T-helper 17 cell (primary cell): ENCODE measurements at regions not wholly inside any gene's neighbourhood (a gene's known extent, or its start where the extent isn't known, plus 50 kb on each side); places are given as distances from the start of the nearest gene placed in this dataset.

Experiments used
- ATAC-seq: fragments of 150-1000 bp; cut with Tn5 transposase; 2 replicates; pipeline ENCODE4 v1.10.0; 2021; ENCODE audit warnings: mild to moderate bottlenecking, moderate library complexity
- DNase-seq, 3 donors: peaks; one replicate each; pipeline versions ENCODE4 v3.0.0 to v3.0.0-alpha.2; 2020 to 2021
- H3K9me3 ChIP-seq: one replicate; pipeline ENCODE4 v1.7.0; 2013; ENCODE audit warnings: low read length, mild to moderate bottlenecking; ENCODE audit not compliant: control insufficient read depth, poor library complexity, severe bottlenecking
- H3K27ac Mint-ChIP-seq: one replicate; pipeline ENCODE4 v1.8.0; 2022; ENCODE audit warnings: mild to moderate bottlenecking, moderate library complexity, mixed read lengths
- H3K27me3 Mint-ChIP-seq: one replicate; pipeline ENCODE4 v1.8.0; 2022; ENCODE audit warnings: mixed read lengths
- H3K36me3 Mint-ChIP-seq: one replicate; pipeline ENCODE4 v1.8.0; 2022; ENCODE audit warnings: low read depth, mixed read lengths
- H3K4me1 Mint-ChIP-seq: one replicate; pipeline ENCODE4 v1.8.0; 2022; ENCODE audit warnings: mild to moderate bottlenecking, mixed read lengths
- H3K4me3 Mint-ChIP-seq: one replicate; pipeline ENCODE4 v1.8.0; 2022; ENCODE audit warnings: mild to moderate bottlenecking, moderate library complexity, mixed read lengths

DNA sequence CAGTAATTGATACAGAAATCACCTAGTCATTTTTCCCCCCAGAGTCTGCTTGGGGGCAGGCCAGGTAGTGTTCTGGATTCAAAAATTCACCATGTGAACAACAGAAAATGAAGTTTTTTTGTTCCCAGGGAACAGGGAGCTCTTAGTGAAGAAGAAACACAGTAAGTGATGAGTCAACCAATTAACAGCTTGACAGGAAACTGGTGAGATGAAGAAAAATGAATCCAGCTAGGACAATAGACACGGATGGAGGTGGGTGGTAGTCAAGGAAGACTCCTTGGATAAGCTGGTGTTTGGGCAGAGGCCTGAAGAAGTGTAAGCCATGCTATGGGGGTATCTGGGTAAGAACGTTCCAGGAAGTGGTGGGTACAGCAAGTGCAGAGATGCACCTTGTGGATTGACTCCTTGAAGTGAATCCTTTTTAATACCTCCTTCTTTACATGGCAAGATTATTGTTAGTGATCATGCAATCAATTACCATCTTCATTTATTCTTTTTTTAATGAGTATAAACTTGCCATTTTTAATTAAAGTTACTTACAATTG is 339.9 kb upstream of the RGMA start:
- DNase-seq (no peak), ATAC-seq (no peak)
- H3K4me1 Mint-ChIP-seq: no peaks in the 10 kb centered on the region
- no peak overlapping the region for H3K4me3 Mint-ChIP-seq
- H3K27ac Mint-ChIP-seq: no peak overlapping the region
- peaks cover 22% of the 10 kb centered on the region for H3K27me3 Mint-ChIP-seq
- no peaks in the 10 kb centered on the region for H3K36me3 Mint-ChIP-seq
- no peaks in the 10 kb centered on the region for H3K9me3 ChIP-seq

DNA sequence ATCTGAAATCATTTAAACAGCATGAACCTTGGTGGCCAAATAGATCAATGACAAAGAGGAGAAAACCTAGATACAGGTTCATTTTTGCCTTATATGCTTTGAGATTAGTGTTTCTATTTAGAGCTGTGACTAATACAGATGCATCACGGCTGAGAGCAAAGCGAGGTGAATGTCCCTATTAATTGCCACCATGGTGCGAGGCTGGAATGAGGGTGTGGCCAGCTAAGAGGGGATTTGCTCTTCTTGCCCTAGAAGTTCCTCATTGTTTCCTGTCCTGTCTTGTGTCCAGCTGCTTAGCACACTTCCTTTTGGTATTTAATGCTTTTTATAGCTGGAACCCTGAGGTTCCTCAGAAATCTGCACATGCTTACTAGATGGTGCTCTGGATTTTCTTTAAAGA is 339.1 kb upstream of the RGMA start:
- no peaks in the 10 kb centered on the region for H3K9me3 ChIP-seq
- DNase-seq (no peak), ATAC-seq (no peak)
- H3K4me3 Mint-ChIP-seq: no peak overlapping the region
- H3K27me3 Mint-ChIP-seq: peaks cover 30% of the 10 kb centered on the region
- no peak overlapping the region for H3K27ac Mint-ChIP-seq
- no peaks in the 10 kb centered on the region for H3K4me1 Mint-ChIP-seq
- H3K36me3 Mint-ChIP-seq: no peaks in the 10 kb centered on the region

DNA sequence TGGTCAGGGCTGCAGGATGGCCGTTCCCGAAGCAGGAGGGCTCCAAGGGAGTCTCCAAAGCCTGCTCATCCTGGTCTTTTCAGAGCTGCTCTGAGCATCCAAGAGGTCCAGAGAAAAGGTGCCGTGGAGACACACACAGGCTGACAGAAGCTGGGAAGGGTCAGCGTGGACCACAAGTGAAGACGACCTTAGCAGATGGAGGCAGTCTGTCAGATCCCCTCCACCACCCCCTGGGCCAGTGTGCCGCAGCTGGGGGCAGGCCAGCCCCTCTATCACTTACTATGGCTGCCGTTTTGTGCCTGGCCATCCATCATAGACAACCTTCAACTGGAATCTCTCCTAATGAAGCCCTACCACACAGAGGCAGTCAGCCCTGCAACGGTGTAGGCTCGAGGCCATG is 335.1 kb upstream of the RGMA start:
- H3K27me3 Mint-ChIP-seq: peaks cover 42% of the 10 kb centered on the region
- no peaks in the 10 kb centered on the region for H3K4me1 Mint-ChIP-seq

DNA sequence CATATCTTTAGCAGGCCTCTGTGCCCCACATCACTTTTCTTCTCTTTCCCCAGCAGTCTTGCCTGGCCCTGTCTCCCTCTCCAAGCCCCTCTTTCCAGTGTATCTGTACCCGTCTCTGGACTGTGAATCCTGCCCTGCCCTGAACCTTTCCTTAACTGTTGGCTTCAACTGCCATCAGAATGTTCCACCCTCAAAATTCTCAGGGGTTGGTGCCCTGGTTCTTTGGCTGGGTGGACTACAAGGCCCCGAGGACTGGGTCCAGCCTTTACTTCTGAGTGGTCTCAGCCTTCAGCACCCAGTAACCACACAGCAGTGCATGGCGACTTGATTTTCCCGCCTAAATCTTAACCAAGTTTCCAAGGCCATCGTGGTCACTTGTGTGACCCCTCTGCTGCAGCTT is 333.5 kb upstream of the RGMA start:
- DNase-seq (no peak), ATAC-seq (no peak)
- H3K36me3 Mint-ChIP-seq: no peaks in the 10 kb centered on the region
- H3K4me3 Mint-ChIP-seq: no peak overlapping the region
- H3K9me3 ChIP-seq: no peaks in the 10 kb centered on the region
- H3K27ac Mint-ChIP-seq: no peak overlapping the region
- peaks cover 51% of the 10 kb centered on the region for H3K27me3 Mint-ChIP-seq
- H3K4me1 Mint-ChIP-seq: no peaks in the 10 kb centered on the region

More for the DNA sequence above, 335.1 kb upstream of the RGMA start:
- Mint-ChIP-seq H3K27ac (no peak overlapping the region), H3K4me3 (no peak overlapping the region), H3K36me3 (no peaks in the 10 kb centered on the region)
- H3K9me3 ChIP-seq: no peaks in the 10 kb centered on the region
- no peak for ATAC-seq
- no peak for DNase-seq

DNA sequence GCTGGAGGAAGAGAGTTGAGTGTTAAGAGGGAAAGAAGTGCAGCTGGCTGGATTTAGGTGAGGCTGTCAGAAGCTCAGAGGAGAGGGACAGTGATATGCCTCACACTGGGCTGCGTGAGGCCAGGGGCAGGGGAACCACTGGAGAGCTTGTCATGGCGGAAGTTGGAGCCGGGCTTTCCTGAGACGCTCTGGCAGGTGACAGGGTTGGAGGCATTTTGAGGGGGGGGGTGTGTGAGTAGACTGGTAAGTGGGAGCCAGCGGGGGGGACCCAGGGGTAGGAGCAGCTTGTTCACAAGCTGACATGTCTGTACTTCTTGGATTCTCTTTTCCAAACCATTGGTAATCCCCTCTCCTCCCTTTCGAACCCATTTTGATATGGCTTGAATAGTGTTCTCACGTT is 331.5 kb upstream of the RGMA start:
- peaks cover 40% of the 10 kb centered on the region for H3K27me3 Mint-ChIP-seq

DNA sequence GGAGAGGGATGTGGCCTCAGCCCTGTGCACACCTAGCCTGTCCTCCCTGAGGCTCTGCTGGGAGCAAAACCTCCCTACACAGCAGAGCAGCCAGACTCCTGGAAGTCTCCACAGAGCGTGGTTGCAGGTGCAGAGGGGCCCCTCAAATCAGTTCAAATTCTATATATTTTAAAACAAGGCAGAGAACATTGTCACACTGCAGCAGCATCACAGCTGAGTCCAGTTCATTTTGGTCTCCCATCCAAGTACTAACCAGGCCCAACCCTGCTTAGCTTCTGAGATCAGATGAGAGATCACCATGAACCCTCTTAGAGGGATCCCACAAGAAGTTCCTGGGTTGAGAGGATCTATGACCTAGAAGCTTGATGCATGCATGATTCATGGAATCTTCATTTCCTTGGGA is 331.0 kb upstream of the RGMA start:
- Mint-ChIP-seq H3K27ac (no peak overlapping the region), H3K4me1 (peaks cover 2% of the 10 kb centered on the region), H3K4me3 (no peak overlapping the region), H3K36me3 (no peaks in the 10 kb centered on the region), H3K27me3 (peaks cover 40% of the 10 kb centered on the region)
- DNase-seq: no peak
- no peaks in the 10 kb centered on the region for H3K9me3 ChIP-seq
- no peak for ATAC-seq

More for the DNA sequence above, 331.5 kb upstream of the RGMA start:
- no peaks in the 10 kb centered on the region for H3K9me3 ChIP-seq
- Mint-ChIP-seq H3K4me1 (peaks cover 2% of the 10 kb centered on the region), H3K27ac (no peak overlapping the region), H3K36me3 (no peaks in the 10 kb centered on the region), H3K4me3 (no peak overlapping the region)
- DNase-seq (no peak), ATAC-seq (no peak)

DNA sequence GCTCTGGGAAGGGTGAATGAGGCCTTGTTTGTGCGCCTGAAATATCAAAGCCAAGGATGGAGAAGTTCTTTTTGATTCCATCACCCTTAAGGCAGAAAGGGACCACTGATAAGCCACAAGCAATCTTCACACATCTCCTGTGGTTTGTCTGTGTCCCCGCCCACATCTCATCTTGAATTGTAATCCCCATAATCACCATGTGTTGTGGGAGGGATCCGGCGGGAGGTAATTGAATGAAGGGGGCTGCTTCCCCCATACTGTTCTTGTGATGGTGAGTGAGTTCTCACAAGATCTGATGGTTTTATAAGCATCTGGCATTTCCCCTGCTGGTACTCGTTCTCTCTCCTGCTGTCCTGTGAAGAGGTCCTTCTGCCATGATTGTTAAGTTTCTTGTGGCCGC is 329.6 kb upstream of the RGMA start:
- Mint-ChIP-seq H3K27ac (no peak overlapping the region), H3K27me3 (peaks cover 40% of the 10 kb centered on the region), H3K4me3 (no peak overlapping the region), H3K36me3 (no peaks in the 10 kb centered on the region), H3K4me1 (peaks cover 2% of the 10 kb centered on the region)
- ATAC-seq (no peak), DNase-seq (no peak)
- H3K9me3 ChIP-seq: no peaks in the 10 kb centered on the region

DNA sequence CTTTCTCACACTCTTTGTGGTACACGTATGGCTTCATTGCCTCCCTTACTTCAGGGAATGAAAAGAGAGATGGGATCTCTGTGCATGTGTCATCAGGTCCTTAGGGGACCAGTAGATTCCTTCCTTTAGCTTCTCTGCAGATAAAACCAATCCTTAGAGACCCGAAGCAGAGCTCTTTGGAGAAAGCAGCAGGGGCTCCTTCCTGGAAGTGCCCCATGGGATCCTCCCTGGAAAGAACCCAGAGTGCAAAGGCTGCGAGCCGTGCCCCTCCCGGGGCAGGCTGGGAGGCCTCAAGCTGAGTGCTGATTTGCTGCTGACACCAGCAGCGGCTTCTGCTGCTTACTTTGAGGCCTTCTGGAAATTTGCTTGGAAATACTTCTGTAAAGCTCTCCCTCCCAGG is 328.6 kb upstream of the RGMA start:
- peaks cover 2% of the 10 kb centered on the region for H3K4me1 Mint-ChIP-seq
- ATAC-seq: no peak
- H3K27me3 Mint-ChIP-seq: peaks cover 34% of the 10 kb centered on the region
- H3K36me3 Mint-ChIP-seq: no peaks in the 10 kb centered on the region
- no peak overlapping the region for H3K4me3 Mint-ChIP-seq
- no peak overlapping the region for H3K27ac Mint-ChIP-seq
- no peaks in the 10 kb centered on the region for H3K9me3 ChIP-seq
- no peak for DNase-seq

DNA sequence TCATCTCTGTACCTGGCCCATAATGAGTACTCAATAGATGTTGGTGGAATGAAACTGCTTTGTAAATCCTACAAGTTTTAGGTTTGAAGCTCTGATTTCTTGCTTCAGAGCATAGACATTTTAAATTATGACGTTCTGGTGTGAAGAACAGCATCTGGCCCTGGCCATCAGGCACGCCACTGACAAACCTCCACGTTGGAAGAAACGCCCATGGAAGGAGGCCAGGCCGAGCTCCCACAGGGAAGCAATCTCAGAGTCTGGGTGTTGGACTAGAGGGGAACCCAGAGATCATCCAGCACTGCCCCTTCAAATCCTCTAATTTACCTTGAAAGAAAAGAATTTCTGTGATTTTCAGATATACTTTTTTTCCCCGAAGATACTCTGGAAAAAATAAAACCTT is 328.1 kb upstream of the RGMA start:
- no peak for ATAC-seq
- peaks cover 2% of the 10 kb centered on the region for H3K4me1 Mint-ChIP-seq
- no peak overlapping the region for H3K27ac Mint-ChIP-seq
- peaks cover 30% of the 10 kb centered on the region for H3K27me3 Mint-ChIP-seq
- H3K36me3 Mint-ChIP-seq: no peaks in the 10 kb centered on the region
- no peaks in the 10 kb centered on the region for H3K9me3 ChIP-seq
- no peak for DNase-seq
- H3K4me3 Mint-ChIP-seq: no peak overlapping the region

DNA sequence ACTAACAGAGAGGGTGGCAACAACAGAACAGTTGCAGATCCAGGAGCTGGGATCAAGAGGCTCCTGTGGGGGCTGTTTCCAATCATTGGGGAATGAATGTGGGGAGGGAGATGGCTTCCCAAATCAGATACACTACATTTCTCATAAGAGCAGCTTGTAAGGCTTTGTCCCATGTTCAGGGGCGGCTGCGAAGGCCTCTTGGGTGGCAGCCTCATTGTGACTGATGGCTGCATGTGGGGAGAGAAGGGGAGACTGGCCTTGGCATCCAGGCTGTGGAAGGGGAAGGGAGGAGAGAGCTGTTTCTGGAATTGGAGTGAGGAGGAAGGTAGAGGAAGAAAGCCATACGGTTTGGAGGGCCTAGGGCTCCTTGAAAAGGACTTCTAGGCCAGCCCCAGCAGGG is 326.6 kb upstream of the RGMA start:
- H3K27ac Mint-ChIP-seq: no peak overlapping the region
- ATAC-seq (no peak), DNase-seq (no peak)
- no peak overlapping the region for H3K4me3 Mint-ChIP-seq
- peaks cover 2% of the 10 kb centered on the region for H3K4me1 Mint-ChIP-seq
- no peaks in the 10 kb centered on the region for H3K36me3 Mint-ChIP-seq
- H3K27me3 Mint-ChIP-seq: peaks cover 30% of the 10 kb centered on the region
- H3K9me3 ChIP-seq: no peaks in the 10 kb centered on the region

DNA sequence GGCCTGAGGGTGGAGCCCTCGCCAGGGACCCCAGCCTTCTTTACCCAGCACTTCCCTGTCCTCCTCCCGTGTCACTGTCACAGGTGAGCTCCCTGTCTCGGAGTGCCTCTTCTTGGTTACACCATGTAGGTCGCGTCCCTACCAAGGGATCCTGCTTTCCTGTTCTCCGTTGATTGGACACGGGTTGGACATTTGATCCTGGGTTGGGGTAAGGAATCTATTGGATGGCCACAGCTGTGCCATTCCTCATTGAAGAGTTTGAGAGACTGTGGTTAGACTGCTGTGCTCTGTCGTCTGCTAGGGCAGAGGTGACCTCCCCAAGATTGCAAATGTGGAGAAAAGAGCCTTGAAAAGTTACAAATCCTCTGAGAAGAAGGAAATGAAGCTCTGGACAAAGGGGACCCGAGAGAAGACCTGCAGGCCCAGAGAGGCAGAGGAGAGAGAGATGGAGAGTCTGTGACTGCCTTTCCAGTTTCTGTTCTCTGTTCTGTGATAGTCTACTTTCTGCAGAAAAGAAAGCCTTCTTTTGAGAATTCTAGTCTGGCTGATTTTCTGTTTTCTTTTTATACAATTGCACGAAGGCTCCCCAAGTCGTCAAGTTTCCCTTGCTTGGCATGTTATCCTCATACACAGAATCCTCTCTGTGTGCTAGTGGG is 325.7 kb upstream of the RGMA start:
- Mint-ChIP-seq H3K27ac (no peak overlapping the region), H3K4me1 (peaks cover 2% of the 10 kb centered on the region), H3K4me3 (no peak overlapping the region), H3K36me3 (no peaks in the 10 kb centered on the region), H3K27me3 (peaks cover 30% of the 10 kb centered on the region)
- ATAC-seq: no peak
- no peaks in the 10 kb centered on the region for H3K9me3 ChIP-seq
- DNase-seq: no peak

DNA sequence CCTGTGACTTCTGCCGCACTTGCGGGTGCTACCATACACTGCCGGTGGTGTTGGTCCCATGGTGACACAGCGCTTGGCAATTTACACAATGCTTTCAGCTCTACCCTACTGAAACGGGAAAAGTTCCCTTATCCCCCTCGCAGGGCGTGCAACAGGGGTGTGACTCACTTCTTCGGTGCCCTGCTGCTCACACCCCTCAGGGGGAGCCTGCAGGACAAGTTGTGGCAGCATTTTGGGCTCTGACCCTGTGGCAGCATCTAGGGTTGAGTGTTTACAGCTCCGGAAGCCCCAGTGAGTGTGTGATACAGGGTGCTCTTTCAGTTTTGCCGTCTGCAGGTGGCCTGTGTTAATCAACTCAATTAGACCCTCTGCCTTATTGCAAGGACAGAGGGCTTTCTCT is 324.7 kb upstream of the RGMA start:
- no peak for DNase-seq
- Mint-ChIP-seq H3K36me3 (no peaks in the 10 kb centered on the region), H3K4me1 (peaks cover 2% of the 10 kb centered on the region), H3K27me3 (peaks cover 26% of the 10 kb centered on the region), H3K4me3 (no peak overlapping the region), H3K27ac (no peak overlapping the region)
- no peak for ATAC-seq
- H3K9me3 ChIP-seq: no peaks in the 10 kb centered on the region

DNA sequence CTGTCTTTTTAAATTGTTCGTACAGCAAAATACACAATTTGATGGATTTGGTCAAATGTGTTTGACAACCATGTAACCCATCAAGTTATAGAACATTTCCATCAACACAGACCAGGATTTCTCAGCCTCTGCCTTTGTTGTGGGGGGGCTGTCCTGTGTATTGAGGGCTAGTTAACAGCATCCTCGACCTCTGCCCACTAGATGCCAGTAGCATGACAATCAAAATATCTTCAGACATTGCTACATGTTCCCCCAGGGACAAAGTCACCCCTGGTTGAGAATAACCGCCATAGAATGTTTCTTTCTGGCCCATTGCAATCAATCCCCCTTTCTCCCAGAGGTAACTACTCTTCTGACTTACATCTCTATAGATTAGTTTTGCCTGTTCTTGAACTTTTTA is 310.1 kb upstream of the RGMA start:
- no peaks in the 10 kb centered on the region for H3K27me3 Mint-ChIP-seq
- H3K4me3 Mint-ChIP-seq: no peak overlapping the region
- no peaks in the 10 kb centered on the region for H3K9me3 ChIP-seq
- H3K4me1 Mint-ChIP-seq: no peaks in the 10 kb centered on the region
- no peaks in the 10 kb centered on the region for H3K36me3 Mint-ChIP-seq
- DNase-seq (no peak), ATAC-seq (no peak)
- H3K27ac Mint-ChIP-seq: no peak overlapping the region

DNA sequence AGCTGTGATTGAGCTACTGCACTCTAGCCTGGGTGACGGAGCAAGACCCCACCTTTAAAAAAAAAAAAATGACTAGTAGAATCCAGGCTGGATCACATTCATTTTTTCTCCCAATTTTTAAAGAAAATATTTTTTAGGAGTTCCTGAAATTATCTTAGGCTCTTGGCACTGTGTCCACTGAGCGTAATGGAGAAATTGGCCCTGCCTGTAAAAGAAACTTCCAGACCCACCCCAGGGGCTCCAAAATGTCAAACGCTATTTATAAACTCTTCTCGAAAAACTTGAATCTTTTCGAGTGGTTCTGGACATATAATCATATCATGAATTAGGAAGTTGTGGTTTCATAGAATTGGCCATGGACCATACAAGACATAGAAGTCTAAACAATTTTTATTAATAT is 300.2 kb upstream of the RGMA start:
- no peaks in the 10 kb centered on the region for H3K9me3 ChIP-seq
- no peaks in the 10 kb centered on the region for H3K36me3 Mint-ChIP-seq
- DNase-seq (no peak), ATAC-seq (no peak)
- peaks cover 3% of the 10 kb centered on the region for H3K27me3 Mint-ChIP-seq
- no peak overlapping the region for H3K27ac Mint-ChIP-seq
- no peak overlapping the region for H3K4me3 Mint-ChIP-seq
- no peaks in the 10 kb centered on the region for H3K4me1 Mint-ChIP-seq
